Osteocyte (in vitro differentiated cells): ENCODE measurements at regions not wholly inside any gene's neighbourhood (a gene's known extent, or its start where the extent isn't known, plus 50 kb on each side); places are given as distances from the start of the nearest gene placed in this dataset.

Experiments used
- DNase-seq: peaks from one replicate; pipeline ENCODE4 v3.0.0; 2021; ENCODE audit warnings: mixed read lengths; ENCODE audit not compliant: unreplicated experiment; ENCODE audit errors: extremely low spot score
- H3K27ac Mint-ChIP-seq: one replicate; pipeline ENCODE4 v1.8.0; 2021; ENCODE audit warnings: mild to moderate bottlenecking, mixed read lengths; ENCODE audit not compliant: unreplicated experiment
- H3K27me3 Mint-ChIP-seq: one replicate; pipeline ENCODE4 v1.8.0; 2021; ENCODE audit warnings: mixed read lengths; ENCODE audit not compliant: unreplicated experiment
- H3K36me3 Mint-ChIP-seq: one replicate; pipeline ENCODE4 v1.8.0; 2021; ENCODE audit warnings: mixed read lengths; ENCODE audit not compliant: unreplicated experiment
- H3K4me1 Mint-ChIP-seq: one replicate; pipeline ENCODE4 v1.8.0; 2021; ENCODE audit warnings: mixed read lengths; ENCODE audit not compliant: unreplicated experiment
- H3K4me3 Mint-ChIP-seq: one replicate; pipeline ENCODE4 v1.8.0; 2021; ENCODE audit warnings: mild to moderate bottlenecking, moderate library complexity, mixed read lengths; ENCODE audit not compliant: unreplicated experiment
- H3K9me3 Mint-ChIP-seq: one replicate; pipeline ENCODE4 v1.8.0; 2021; ENCODE audit warnings: mixed read lengths; ENCODE audit not compliant: unreplicated experiment
- CTCF ChIP-seq: fragments of 200-600 bp; sonication (generic); IDR thresholded peaks from 2 replicates; pipeline ENCODE4 v1.5.0; 2021; ENCODE audit warnings: antibody characterized with exemption, mild to moderate bottlenecking, moderate library complexity

DNA sequence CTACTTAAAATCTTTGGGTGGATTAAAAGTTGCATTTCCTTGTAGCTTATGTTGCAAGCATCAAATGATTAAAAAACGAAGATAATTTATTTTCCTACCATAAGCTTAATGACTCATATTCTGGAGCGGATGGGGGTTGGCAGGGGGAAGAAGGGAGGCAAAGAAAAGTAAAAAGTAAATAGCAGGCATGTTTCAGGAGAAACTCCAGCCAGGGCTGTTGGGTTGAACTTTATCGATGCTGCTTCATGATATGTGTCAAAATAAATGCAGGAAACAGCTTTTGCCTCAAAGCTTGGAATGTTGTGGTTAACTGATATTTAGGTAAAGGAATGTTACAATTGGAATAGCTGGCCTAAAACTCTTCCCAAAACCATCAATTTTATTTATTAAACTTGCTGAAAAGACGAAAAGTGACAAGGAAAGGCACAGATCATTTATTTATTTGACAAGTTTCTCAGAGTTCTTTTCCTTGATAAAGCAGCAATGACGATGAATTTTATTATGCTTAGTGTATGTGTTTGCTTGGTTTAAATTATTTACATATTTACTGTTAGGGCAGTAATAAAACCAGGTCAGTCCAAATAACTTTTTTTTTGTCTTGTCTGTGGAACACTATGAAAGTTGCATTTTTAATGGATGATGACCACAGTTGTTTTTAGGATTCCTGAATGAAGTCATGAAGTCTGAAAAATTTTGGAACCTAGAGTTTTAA is 177.9 kb downstream of the PCSK1 start:
- TF ChIP-seq CTCF = no peak
- Mint-ChIP-seq H3K4me3 (peak overlapping the region; percentile 7), H3K9me3 (no peaks in the 10 kb centered on the region), H3K27me3 (no peaks in the 10 kb centered on the region), H3K27ac (peak overlapping the region; percentile 85), H3K4me1 (peaks cover 51% of the 10 kb centered on the region), H3K36me3 (no peaks in the 10 kb centered on the region)
- DNase-seq = no peak

DNA sequence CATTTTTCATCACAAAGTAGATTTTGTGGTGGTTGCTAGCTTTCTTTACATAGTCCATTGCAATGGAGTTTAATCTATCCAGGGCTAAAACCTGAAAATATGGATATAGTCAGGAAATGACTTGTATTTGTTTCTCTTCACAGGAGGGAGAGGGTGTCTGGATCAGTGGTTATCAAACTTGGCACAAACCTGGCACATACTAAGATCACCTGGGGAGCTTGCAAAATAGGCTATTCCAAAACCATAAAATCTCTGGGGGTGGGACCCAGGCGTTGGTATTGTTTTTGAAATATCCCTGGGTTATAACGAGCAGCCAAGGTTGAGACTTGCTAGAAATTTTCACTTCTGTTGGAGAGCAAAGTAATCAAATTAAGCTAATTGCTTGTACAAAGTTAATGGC is 179.9 kb downstream of the PCSK1 start:
- Mint-ChIP-seq H3K36me3 (no peaks in the 10 kb centered on the region), H3K27me3 (no peaks in the 10 kb centered on the region), H3K4me1 (peaks cover 32% of the 10 kb centered on the region), H3K27ac (no peak overlapping the region), H3K9me3 (no peaks in the 10 kb centered on the region), H3K4me3 (no peak overlapping the region)
- no peak for TF ChIP-seq CTCF
- DNase-seq = no peak

DNA sequence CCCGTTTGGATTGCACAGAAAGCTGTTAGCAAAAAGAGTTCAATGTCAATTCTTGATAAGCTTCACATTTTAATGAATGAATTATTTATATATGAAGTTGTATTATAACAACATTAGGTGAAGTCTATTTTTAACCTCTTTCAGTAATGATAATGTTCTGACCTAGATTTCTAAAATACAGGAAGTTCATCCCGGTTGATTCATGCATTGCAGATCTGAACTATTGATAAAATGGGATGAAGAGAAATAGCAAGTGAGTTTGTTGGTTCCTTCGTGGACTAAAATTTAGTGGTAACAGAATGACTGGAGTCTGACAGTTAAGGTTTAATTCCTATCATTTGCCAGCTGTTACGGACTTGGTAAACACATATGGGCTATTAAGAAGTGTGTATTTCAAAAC is 180.5 kb downstream of the PCSK1 start:
- Mint-ChIP-seq H3K36me3 (no peaks in the 10 kb centered on the region), H3K4me3 (no peak overlapping the region), H3K9me3 (no peaks in the 10 kb centered on the region), H3K4me1 (peaks cover 29% of the 10 kb centered on the region), H3K27ac (no peak overlapping the region), H3K27me3 (no peaks in the 10 kb centered on the region)
- DNase-seq = no peak
- TF ChIP-seq CTCF = no peak

DNA sequence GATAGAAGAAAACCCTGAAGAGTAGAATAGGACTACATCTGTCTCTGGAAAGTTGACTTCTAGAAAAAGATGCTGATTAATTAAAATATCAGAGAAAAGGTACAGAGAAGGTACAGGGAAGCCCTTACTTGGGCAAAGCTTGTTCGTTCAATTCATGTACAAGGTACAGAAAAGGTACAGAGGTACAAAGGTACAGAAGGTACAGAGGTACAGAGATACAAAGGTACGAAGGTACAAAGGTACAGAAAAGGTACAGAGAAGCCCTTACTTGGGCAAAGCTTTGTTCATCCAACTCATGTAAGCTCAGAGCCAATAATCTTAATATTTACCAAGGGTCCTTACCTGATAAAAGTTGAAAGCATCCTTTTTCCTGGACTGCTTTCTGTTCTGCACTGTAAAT is 182.3 kb downstream of the PCSK1 start:
- H3K27ac Mint-ChIP-seq = no peak overlapping the region
- H3K9me3 Mint-ChIP-seq = no peaks in the 10 kb centered on the region
- no peak for DNase-seq
- no peak overlapping the region for H3K4me3 Mint-ChIP-seq
- no peak for TF ChIP-seq CTCF
- H3K36me3 Mint-ChIP-seq = no peaks in the 10 kb centered on the region
- H3K27me3 Mint-ChIP-seq = no peaks in the 10 kb centered on the region
- H3K4me1 Mint-ChIP-seq = peaks cover 27% of the 10 kb centered on the region

DNA sequence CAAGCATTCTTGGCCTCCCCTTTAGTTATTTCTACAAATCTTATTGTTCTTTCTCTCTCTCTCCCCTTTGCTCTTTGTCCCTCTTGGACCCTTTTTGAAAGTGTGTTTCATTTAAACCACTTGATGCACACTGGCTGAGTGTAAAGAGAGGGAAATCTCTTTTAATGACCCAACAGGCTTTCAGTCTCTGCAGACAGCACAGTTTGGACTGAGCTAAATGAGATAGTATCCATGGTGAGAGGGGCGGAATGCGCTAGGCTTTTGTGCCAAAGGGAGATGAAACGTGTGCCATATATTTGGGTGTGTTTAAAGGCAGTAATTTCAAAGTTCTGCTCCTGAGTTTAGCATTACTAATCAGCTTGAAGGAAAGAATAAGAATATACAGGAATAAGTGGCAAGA is 184.9 kb downstream of the PCSK1 start:
- H3K27ac Mint-ChIP-seq = no peak overlapping the region
- no peak overlapping the region for H3K4me3 Mint-ChIP-seq
- no peak for TF ChIP-seq CTCF
- DNase-seq = no peak
- H3K9me3 Mint-ChIP-seq = no peaks in the 10 kb centered on the region
- H3K4me1 Mint-ChIP-seq = peaks cover 36% of the 10 kb centered on the region
- H3K27me3 Mint-ChIP-seq = no peaks in the 10 kb centered on the region
- H3K36me3 Mint-ChIP-seq = no peaks in the 10 kb centered on the region
